ENCODE measurements at regions not wholly inside any gene's neighbourhood (a gene's known extent, or its start where the extent isn't known, plus 50 kb on each side); places are given as distances from the start of the nearest gene placed in this dataset.

DNA sequence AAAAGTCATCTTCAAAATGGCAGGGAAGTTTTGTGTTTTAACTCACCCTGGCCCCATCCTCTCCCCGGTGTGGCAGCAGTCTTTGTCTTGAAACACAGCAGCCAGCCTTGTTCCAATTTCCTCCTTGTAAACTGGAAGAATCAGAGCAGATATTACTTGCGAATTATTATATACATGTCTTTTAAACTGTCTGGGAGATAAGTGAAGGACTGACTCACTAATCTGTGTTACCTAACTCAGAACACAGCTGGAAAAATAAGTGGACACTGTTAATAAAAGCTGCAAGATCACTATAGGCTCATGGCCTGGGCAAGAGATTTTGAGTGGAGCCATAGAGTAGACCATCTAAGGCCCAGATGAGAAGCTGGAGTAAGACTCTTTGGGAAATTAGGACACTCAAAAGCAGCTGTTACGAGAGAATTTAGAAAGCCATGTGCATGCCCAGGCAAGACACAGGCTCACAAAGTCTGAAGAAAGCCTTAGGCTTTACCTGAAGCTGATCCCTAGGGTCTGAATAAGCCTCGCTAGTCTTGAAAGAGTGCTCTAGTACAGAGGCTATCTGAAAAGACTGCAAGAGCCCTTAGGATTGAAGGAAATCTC lies 233.0 kb upstream of the RAB4A start:
- DNase-seq: no peak

GRCh38 chr1:229040630-229041358 lies 230.1 kb upstream of the RAB4A start:
- DNase-seq: no peak

DNA sequence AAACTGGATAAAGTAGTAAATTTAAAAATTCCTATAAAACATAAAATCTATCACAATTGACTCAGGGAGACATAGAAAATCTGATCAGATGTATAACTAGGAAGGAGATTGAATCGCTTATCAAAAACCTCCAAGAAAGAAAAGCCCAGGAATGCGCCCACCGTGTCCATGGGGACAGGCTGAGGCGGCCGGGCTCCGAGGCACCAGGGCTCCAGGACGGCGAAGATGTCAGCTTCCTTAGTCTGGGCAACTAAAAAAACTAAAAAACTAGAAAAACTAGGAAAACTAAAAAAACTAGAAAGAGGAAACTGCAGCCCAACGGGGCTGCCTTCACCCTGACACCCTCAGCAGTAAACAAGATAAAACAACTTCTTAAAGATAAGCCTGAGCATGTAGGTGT lies 229.0 kb upstream of the RAB4A start:
- DNase-seq: no peak

- no peak for DNase-seq
These were observed 228.4 kb upstream of the RAB4A start for GRCh38 chr1:229042482-229042881.

DNA sequence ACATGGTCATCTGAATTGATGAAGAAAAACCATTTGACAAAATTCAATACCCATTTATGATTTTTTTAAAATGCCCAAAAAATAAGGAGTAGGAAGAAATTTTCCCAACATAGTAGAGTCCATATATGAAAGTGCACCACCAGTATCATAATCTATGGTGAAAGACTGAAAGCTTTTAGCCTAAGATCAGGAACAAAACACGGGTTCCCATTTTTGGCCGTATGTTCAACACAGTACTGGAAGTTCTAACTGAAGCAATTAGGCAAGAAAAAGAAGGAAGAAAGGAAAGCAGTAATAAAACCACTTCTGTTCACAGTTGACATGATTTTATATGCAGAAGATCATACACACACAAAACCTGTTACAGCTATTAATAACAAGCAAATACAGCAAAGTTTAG lies 227.8 kb upstream of the RAB4A start:
- DNase-seq: no peak

DNA sequence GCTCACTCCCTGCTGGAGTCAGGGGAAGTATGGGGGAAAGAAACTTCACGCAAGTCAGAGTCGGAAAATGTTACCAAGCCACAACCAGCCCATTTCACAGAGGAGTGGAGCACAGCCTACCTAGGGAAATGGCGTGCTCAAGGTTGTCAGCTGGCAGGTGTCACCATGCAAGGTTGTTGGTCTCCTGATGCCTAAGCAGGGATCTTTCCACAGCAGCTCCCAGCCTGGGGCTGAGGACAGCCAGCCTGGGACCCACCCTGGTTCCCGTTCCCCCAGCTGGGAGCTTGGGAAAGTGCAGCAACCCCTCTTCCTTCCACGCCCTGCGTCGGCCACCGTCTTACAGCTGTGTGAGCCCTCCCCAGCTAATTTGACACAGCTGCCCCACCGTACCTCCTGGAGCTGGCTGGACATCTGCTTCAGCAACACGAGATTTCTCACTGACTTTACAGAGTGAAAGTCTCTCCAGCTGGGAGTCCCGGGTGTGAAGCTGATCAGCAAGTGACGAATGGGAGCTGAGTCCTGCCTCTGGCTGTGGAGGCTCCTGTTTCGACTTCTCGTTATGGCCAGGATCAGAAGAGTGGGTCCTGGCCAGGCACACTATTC lies 224.6 kb upstream of the RAB4A start:
- DNase-seq: no peak

GRCh38 chr1:229047161-229047839 lies 223.6 kb upstream of the RAB4A start:
- DNase-seq: no peak

DNA sequence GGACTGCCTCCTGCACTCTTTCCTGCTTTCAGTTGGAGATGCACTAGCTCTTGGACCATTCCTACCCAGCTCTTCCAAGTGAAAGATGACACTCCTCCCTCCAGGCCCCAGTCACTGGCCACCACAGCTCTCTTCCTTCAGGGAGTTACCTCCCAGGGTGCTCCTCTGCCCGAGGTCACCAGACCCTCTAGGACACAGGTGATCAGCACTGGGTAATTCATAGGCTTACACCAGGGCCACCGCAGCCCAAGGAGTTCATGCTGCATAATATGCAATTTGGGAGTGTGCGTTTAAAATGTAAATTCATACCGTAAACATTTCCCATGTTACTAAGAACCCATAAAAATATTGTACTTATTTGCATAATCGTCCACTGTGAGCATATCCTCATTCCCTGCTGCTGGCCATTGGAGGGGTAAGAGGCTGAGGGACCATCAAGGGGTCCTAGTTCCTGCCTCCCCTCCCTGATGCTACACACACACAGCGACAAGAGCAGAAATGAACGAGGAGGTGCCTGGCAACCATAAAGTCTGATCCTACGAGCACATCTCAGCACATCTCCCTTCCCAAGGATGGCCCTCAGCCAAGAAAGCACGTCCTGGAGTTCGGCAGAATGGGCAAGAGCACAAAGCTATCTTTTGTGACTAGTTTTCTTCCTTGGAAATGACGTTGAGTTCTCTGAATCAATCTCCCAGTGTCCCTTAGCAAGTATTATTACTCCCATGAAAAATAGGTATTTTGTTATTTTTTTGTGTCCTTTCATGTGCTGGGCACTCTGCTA lies 222.9 kb upstream of the RAB4A start:
- no peak for DNase-seq

GRCh38 chr1:229048896-229049295 lies 222.0 kb upstream of the RAB4A start:
- DNase-seq: no peak

- DNase-seq: no peak
These were observed 214.9 kb upstream of the RAB4A start for GRCh38 chr1:229056046-229056445.

GRCh38 chr1:229058111-229058561 lies 212.8 kb upstream of the RAB4A start:
- no peak for DNase-seq

GRCh38 chr1:229058729-229059128 lies 212.2 kb upstream of the RAB4A start:
- no peak for DNase-seq

DNA sequence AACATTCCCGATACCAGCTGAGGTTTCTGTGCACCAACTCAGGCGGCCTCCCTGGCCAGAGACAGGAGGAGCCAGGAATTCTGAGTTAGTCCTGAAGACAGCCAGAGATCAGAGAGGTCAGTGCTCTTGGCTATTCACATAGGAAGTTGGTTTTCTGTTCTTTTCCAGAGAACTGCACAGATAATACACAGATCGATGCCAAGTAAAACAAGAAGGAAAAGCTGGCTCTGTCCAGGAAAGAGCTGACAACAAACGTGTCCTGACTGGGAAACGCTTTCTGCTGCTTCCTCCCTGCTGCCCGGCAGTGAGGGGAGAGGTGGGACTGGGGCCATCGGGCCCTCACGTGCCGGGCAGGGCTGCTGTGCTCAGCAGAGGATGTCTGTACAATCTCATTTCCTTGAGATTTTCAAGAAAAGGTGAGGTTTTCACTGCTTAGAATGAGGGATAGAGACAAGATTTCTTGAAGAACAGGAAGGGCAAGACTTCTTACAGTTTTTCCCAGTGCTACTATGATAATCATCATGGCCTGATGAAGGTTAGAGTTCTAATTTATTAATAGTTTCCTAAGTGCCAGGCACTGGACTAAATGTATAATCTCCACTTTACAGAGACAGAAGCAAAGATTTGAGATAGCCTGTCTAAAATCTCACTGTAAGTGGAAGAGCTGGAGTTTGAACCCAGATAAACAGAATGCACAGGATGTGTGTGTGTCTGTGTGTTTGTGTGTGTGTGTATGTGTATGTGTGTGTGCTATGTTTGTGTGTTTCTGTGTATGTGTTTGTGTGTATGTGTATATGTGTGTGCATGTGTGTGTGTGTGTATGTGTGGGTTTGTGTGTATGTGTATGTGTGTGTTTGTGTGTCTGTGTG lies 211.0 kb upstream of the RAB4A start:
- DNase-seq: peak; percentile 6

DNA sequence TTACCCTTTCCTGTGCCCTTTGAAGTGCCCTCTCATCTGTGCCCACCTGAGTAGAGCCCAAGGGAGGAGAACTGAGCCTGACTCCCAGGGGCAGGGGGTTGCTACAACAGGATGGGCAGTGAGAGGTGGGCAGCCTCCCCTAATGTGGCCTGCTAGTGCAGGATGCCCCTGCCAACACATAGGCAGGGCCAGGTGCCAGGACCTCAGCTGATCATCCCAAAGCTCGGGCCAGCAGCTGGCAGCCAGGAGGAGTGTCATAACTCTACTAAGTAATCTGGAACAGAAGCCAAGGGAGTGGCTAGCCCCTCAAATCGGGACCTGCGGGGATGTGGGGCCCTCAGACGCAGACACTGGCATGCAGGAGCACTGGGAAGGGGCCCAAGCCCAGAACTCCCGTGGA lies 208.8 kb upstream of the RAB4A start:
- no peak for DNase-seq

DNA sequence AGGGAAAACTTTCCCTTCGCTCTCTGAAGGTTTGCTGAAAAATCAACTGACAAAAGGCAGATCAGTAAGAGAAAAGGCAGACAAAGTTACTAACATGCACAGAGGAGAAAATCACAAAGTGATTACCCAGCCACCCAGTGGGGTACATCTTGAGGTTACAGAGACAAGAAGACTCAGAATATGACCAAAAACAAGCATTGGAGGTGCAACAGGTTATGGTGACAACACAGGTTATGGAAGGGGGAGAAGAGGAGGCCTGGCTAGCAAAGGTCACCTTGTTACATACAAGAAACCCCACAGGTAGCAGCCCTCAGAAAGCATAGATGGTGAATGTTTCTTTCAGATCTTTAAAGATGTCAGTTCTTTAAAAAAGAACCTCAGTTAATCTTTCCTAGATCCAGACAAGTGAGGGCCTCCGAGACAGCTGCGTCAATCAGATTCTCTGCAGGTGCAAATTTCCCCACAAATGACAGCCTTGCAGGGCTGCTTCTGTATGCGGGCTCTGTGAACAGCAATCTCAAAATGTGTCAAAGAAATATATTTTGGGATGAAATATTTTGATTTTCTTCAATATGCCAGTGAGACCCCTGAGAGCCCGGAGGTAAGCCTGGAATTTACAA lies 207.6 kb upstream of the RAB4A start:
- no peak for DNase-seq

GRCh38 chr1:229064320-229065168 lies 206.4 kb upstream of the RAB4A start:
- DNase-seq: no peak

GRCh38 chr1:229065613-229066012 lies 205.3 kb upstream of the RAB4A start:
- DNase-seq: no peak

- no peak for DNase-seq
These were observed 204.3 kb upstream of the RAB4A start for GRCh38 chr1:229066591-229066990.

DNA sequence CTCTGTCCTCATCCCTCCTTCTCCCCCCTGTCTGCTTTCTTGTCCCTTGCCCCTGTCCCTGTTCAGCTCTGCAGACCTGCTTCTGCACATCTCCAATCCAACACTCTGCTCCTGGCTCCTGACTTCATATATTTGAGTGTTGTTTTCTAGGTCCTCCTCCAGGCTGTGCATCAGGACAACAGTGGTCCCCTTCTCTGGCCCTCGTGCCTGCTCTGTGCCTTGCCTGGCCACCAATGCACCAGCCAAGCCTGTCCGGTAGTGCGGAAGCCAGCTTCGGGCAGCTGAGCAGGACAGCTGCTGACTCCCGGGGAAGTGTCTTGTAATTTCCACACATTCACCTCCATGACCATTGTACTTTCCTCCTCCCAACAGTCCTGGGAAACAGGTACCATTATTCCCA lies 203.4 kb upstream of the RAB4A start:
- no peak for DNase-seq

GRCh38 chr1:229068270-229068987 lies 202.5 kb upstream of the RAB4A start:
- no peak for DNase-seq

Measured in EL (cell line).